Breast epithelium (tissue), 3 donors: ENCODE measurements at regions not wholly inside any gene's neighbourhood (a gene's known extent, or its start where the extent isn't known, plus 50 kb on each side); places are given as distances from the start of the nearest gene placed in this dataset.

Experiments
- POLR2A ChIP-seq: fragments of 450-650 bp; IDR thresholded peaks from one replicate; pipeline ENCODE4 v1.6.1; 2016; ENCODE audit warnings: antibody characterized with exemption, mild to moderate bottlenecking, moderate library complexity
- TF ChIP-seq, protein P1 (sequence below), 3 donors: fragments of 450-650 bp; IDR thresholded peaks; one replicate each; pipeline ENCODE4 v1.5.1; 2016 to 2017; ENCODE audit warnings: antibody characterized with exemption in 3 of 3, mild to moderate bottlenecking in 3 of 3, moderate library complexity in 3 of 3

DNA sequence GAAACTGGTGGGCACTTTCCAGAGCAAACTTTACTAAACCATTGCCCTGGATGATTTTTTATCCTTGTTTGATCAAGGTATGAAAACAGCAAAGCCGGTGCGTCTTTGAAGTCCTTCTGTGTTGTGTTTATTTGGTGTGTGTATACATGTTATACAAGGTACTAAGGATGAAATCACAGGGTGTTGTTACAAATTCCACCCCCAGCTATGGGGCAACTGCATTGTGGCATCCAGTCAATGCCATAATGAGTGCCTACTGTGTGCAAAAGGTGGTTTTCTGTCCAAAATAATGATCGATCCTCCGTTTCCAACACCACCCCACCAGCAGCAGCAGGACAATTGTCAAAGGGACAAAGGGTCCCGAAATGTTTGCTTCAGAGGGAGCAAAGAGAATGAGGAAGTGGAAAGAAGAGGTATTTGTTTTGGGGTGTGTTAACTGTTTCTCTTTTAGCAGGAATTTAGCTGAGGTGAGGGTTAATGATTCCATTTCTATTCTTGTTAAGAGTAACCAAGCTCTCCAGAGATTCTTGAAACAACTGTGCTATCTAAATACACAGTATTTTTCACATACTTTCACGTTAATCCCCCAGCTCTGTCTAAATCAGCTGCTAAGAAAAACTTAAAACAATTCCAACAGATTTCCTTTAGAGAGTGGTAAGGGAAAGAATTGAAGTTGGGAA, 568.7 kb upstream of the KLF4 start:
- TF ChIP-seq, protein P1, sequence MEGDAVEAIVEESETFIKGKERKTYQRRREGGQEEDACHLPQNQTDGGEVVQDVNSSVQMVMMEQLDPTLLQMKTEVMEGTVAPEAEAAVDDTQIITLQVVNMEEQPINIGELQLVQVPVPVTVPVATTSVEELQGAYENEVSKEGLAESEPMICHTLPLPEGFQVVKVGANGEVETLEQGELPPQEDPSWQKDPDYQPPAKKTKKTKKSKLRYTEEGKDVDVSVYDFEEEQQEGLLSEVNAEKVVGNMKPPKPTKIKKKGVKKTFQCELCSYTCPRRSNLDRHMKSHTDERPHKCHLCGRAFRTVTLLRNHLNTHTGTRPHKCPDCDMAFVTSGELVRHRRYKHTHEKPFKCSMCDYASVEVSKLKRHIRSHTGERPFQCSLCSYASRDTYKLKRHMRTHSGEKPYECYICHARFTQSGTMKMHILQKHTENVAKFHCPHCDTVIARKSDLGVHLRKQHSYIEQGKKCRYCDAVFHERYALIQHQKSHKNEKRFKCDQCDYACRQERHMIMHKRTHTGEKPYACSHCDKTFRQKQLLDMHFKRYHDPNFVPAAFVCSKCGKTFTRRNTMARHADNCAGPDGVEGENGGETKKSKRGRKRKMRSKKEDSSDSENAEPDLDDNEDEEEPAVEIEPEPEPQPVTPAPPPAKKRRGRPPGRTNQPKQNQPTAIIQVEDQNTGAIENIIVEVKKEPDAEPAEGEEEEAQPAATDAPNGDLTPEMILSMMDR (IDR thresholded peaks at IDR 0.05) = no peak
- no peak for TF ChIP-seq POLR2A
